Osteoblast (primary cell): ENCODE measurements at regions not wholly inside any gene's neighbourhood (a gene's known extent, or its start where the extent isn't known, plus 50 kb on each side); places are given as distances from the start of the nearest gene placed in this dataset.

ENCODE experiments used
- DNase-seq: peaks from one replicate; pipeline ENCODE4 v3.0.0; 2011; ENCODE audit warnings: low spot score, mixed read lengths; ENCODE audit not compliant: insufficient read length; ENCODE audit errors: missing footprints
- H2AFZ ChIP-seq: 2 replicates; pipeline ENCODE4 v1.6.0; 2011; ENCODE audit warnings: mild to moderate bottlenecking, low read length
- H3K27ac ChIP-seq: 2 replicates; pipeline ENCODE4 v1.5.1; 2011; ENCODE audit warnings: mild to moderate bottlenecking, low read depth, low read length, moderate library complexity
- H3K27me3 ChIP-seq: 2 replicates; pipeline ENCODE4 v1.6.0; 2012; ENCODE audit warnings: mild to moderate bottlenecking, control low read depth, inconsistent platforms, low read length, moderate library complexity; ENCODE audit not compliant: insufficient read depth
- H3K36me3 ChIP-seq: 2 replicates; pipeline ENCODE4 v1.5.1; 2011; ENCODE audit warnings: mild to moderate bottlenecking, low read length, control low read depth, moderate library complexity; ENCODE audit not compliant: insufficient read depth
- H3K4me1 ChIP-seq: 2 replicates; pipeline ENCODE4 v1.5.1; 2011; ENCODE audit warnings: mild to moderate bottlenecking, low read length, control low read depth, moderate library complexity; ENCODE audit not compliant: insufficient read depth
- H3K4me2 ChIP-seq: 2 replicates; pipeline ENCODE4 v1.6.0; 2011; ENCODE audit warnings: mild to moderate bottlenecking, low read length; ENCODE audit not compliant: insufficient read depth
- H3K4me3 ChIP-seq: fragments of 200-600 bp; sonication (generic); 3 replicates; pipeline ENCODE4 v1.5.1; 2012; ENCODE audit warnings: mild to moderate bottlenecking, low read length, inconsistent platforms; ENCODE audit not compliant: insufficient read depth
- H3K79me2 ChIP-seq: 2 replicates; pipeline ENCODE4 v1.6.0; 2012; ENCODE audit warnings: mild to moderate bottlenecking, low read length, control low read depth, inconsistent platforms; ENCODE audit not compliant: insufficient read depth
- H3K9me3 ChIP-seq: 2 replicates; pipeline ENCODE4 v1.5.1; 2011; ENCODE audit warnings: low read depth, low read length, control low read depth
- H4K20me1 ChIP-seq: 2 replicates; pipeline ENCODE4 v1.6.0; 2012; ENCODE audit warnings: mild to moderate bottlenecking, low read length, control low read depth; ENCODE audit not compliant: insufficient read depth
- CTCF ChIP-seq: IDR thresholded peaks from 2 replicates; pipeline ENCODE4 v1.5.1; 2011; ENCODE audit warnings: mild to moderate bottlenecking, low read depth, low read length, moderate library complexity; ENCODE audit errors: extremely low read depth

GRCh38 chr11:105282658-105283057 lies 143.1 kb upstream of the CARD18 start:
- Histone ChIP-seq H2AFZ (no peak overlapping the region), H3K4me1 (no peaks in the 10 kb centered on the region), H3K27ac (no peak overlapping the region), H3K79me2 (no peaks in the 10 kb centered on the region), H3K9me3 (no peaks in the 10 kb centered on the region), H3K36me3 (no peaks in the 10 kb centered on the region), H4K20me1 (no peaks in the 10 kb centered on the region), H3K4me2 (no peak overlapping the region), H3K27me3 (no peaks in the 10 kb centered on the region), H3K4me3 (no peak overlapping the region)
- TF ChIP-seq CTCF, result no peak
- no peak for DNase-seq

DNA sequence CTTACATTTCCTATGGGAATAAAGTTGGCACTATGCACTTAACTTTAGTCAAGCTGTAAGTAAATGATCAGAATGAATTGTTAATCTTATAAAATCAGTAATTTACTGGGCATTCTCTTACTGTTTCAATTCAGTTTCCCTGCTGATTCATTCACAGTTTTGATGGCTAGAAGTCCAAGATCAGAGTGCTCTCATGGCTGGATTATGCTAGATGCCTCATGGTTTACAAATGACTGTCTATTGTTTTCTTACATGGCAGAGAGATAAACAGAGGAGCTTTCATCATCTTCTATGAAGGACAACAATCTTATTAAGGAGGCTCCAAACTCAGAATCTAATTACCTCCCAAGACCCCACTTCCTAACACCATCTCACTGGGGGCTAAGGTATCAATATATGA lies 135.1 kb upstream of the CARD18 start:
- no peak overlapping the region for H3K4me3 ChIP-seq
- H3K9me3 ChIP-seq, result no peaks in the 10 kb centered on the region
- no peak overlapping the region for H2AFZ ChIP-seq
- no peaks in the 10 kb centered on the region for H4K20me1 ChIP-seq
- no peaks in the 10 kb centered on the region for H3K79me2 ChIP-seq
- no peaks in the 10 kb centered on the region for H3K4me1 ChIP-seq
- H3K36me3 ChIP-seq, result no peaks in the 10 kb centered on the region
- H3K4me2 ChIP-seq, result no peak overlapping the region
- no peaks in the 10 kb centered on the region for H3K27me3 ChIP-seq
- H3K27ac ChIP-seq, result no peak overlapping the region
- no peak for DNase-seq
- TF ChIP-seq CTCF, result no peak

DNA sequence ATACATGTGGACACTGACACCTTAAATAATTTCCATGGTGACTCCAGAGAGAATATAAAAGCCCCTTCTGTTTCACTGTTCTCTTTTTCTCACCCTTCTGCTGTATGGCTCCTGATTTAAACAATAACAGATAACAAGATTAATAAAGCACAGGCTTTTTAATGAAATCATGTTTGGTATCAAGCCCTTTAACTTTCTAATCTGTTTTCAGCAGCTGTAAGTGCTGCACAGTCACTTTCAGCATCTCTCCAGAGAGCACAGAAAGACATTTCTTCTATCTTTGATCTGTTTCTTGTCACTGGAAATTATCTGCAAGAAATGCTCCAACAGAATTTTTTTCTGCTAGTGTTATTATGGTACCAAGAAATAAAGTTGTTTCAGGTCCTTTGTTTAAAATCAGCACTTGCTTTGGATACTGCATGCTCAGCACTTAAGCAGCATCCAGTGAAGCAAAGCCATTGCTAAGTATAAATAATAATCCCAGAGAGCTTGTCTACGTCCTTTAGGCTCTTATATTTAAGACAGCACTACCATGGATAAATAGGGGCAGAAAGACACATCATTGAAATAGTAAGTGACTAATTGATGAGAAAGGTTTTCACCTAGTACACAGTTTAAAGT lies 134.2 kb upstream of the CARD18 start:
- DNase-seq, result no peak

DNA sequence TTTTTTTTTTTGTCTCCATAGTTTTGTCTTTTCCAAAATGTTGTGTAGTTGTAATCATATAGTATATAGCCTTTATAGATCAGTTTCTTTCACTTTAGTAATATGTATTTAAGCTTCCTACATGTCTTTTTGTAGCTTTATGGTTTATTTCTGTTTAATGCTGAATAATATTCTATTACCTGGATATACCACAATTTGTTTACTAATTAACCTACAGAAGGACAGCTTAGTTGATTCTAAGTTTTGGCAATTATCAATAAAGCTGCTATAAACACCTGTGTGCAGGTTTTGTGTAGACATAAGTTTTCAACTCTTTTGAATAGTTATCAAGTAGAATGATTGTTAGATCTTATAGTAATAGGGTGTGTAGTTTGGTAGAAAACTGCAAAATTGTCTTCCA lies 130.3 kb upstream of the CARD18 start:
- Histone ChIP-seq H3K9me3 (no peaks in the 10 kb centered on the region), H3K79me2 (no peaks in the 10 kb centered on the region), H3K4me1 (no peaks in the 10 kb centered on the region), H3K36me3 (no peaks in the 10 kb centered on the region), H3K4me2 (no peak overlapping the region), H3K27me3 (no peaks in the 10 kb centered on the region), H3K27ac (no peak overlapping the region), H4K20me1 (no peaks in the 10 kb centered on the region), H2AFZ (no peak overlapping the region), H3K4me3 (no peak overlapping the region)
- no peak for TF ChIP-seq CTCF
- no peak for DNase-seq

More for the DNA sequence above, 134.2 kb upstream of the CARD18 start:
- no peaks in the 10 kb centered on the region for H4K20me1 ChIP-seq
- H3K36me3 ChIP-seq, result no peaks in the 10 kb centered on the region
- H3K27ac ChIP-seq, result no peak overlapping the region
- no peaks in the 10 kb centered on the region for H3K4me1 ChIP-seq
- TF ChIP-seq CTCF, result no peak
- no peak overlapping the region for H3K4me2 ChIP-seq
- H3K9me3 ChIP-seq, result no peaks in the 10 kb centered on the region
- H3K4me3 ChIP-seq, result no peak overlapping the region
- H3K27me3 ChIP-seq, result no peaks in the 10 kb centered on the region
- H2AFZ ChIP-seq, result no peak overlapping the region
- H3K79me2 ChIP-seq, result no peaks in the 10 kb centered on the region
